Gastroesophageal sphincter (tissue), 4 donors: ENCODE measurements at regions not wholly inside any gene's neighbourhood (a gene's known extent, or its start where the extent isn't known, plus 50 kb on each side); places are given as distances from the start of the nearest gene placed in this dataset.

Experiments used
- ATAC-seq: fragments of 150-250 bp; one replicate; pipeline ENCODE4 v1.9.1; 2016; ENCODE audit warnings: mild to moderate bottlenecking, moderate library complexity
- H3K27ac ChIP-seq, 4 donors: fragments of 200-600 bp; sonication (generic) in 3 of 4; 1 replicate in 3 of 4; 2 replicates in 1 of 4; pipeline ENCODE4 v1.5.1; 2016 to 2019
- H3K27me3 ChIP-seq: fragments of 200-600 bp; sonication (generic); one replicate; pipeline ENCODE4 v1.5.1; 2019
- H3K36me3 ChIP-seq, 2 donors: fragments of 200-600 bp; sonication (generic); one replicate each; pipeline ENCODE4 v1.5.1; 2019; ENCODE audit warnings: control low read depth in 1 of 2
- H3K4me1 ChIP-seq, 3 donors: fragments of 200-600 bp; sonication (generic); 1 replicate in 2 of 3; 2 replicates in 1 of 3; pipeline ENCODE4 v1.5.1; 2016 to 2019; ENCODE audit warnings: control low read depth in 2 of 3
- H3K4me3 ChIP-seq, 2 donors: fragments of 200-600 bp; sonication (generic); one replicate each; pipeline ENCODE4 v1.5.1; 2019; ENCODE audit warnings: mild to moderate bottlenecking in 1 of 2, moderate library complexity in 1 of 2
- H3K9me3 ChIP-seq, 3 donors: fragments of 200-600 bp; sonication (generic); one replicate each; pipeline ENCODE4 v1.5.1; 2017 to 2019; ENCODE audit warnings: control low read depth in 2 of 3
- EP300 ChIP-seq: sonication (generic); formaldehyde crosslinking; IDR thresholded peaks from one replicate; pipeline ENCODE4 v1.6.1; 2017; ENCODE audit warnings: antibody characterized with exemption, mild to moderate bottlenecking
- POLR2A ChIP-seq, 2 donors: fragments of 450-650 bp; IDR thresholded peaks; one replicate each; pipeline ENCODE4 v1.6.1; 2017; ENCODE audit warnings: antibody characterized with exemption in 2 of 2, mild to moderate bottlenecking in 2 of 2, moderate library complexity in 1 of 2
- POLR2AphosphoS5 ChIP-seq: sonication (generic); formaldehyde crosslinking; IDR thresholded peaks from one replicate; pipeline ENCODE4 v1.6.1; 2017; ENCODE audit warnings: antibody characterized with exemption
- WGBS, 2 donors: methylation state at CpG; one replicate each; pipeline ENCODE4 v1.1.5; 2018; ENCODE audit warnings: low coverage in 1 of 2; 5-methylcytosine and 5-hydroxymethylcytosine counted together
- TF ChIP-seq, protein P1 (sequence below), 4 experiments: fragments of 200-600 bp in 2 of 4; fragments of 450-650 bp in 2 of 4; sonication (generic) in 1 of 4; IDR thresholded peaks; one replicate each; pipeline ENCODE4 v1.5.1; 2017 to 2019; ENCODE audit warnings: antibody characterized with exemption in 4 of 4, mild to moderate bottlenecking in 2 of 4, moderate library complexity in 2 of 4

- Histone ChIP-seq H3K4me3 (no peak overlapping the region), H3K36me3 (no peaks in the 10 kb centered on the region), H3K27me3 (no peaks in the 10 kb centered on the region), H3K4me1 (peaks cover 0 to 1% (median 0%) of the 10 kb centered on the region in 3 donors), H3K27ac (no peak overlapping the region), H3K9me3 (no peaks in the 10 kb centered on the region)
- ATAC-seq: no peak
- TF ChIP-seq, protein P1, sequence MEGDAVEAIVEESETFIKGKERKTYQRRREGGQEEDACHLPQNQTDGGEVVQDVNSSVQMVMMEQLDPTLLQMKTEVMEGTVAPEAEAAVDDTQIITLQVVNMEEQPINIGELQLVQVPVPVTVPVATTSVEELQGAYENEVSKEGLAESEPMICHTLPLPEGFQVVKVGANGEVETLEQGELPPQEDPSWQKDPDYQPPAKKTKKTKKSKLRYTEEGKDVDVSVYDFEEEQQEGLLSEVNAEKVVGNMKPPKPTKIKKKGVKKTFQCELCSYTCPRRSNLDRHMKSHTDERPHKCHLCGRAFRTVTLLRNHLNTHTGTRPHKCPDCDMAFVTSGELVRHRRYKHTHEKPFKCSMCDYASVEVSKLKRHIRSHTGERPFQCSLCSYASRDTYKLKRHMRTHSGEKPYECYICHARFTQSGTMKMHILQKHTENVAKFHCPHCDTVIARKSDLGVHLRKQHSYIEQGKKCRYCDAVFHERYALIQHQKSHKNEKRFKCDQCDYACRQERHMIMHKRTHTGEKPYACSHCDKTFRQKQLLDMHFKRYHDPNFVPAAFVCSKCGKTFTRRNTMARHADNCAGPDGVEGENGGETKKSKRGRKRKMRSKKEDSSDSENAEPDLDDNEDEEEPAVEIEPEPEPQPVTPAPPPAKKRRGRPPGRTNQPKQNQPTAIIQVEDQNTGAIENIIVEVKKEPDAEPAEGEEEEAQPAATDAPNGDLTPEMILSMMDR (IDR thresholded peaks at IDR 0.05): no peak
- no peak for TF ChIP-seq POLR2AphosphoS5
- no peak for TF ChIP-seq EP300
- no peak for TF ChIP-seq POLR2A (IDR thresholded peaks at IDR 0.05)
- WGBS, 2 donors: 100% methylated on average over 1 of the region's 1 CpG
Measured at GRCh38 chr16:86390335-86390734, 120.0 kb upstream of the FOXF1 start.

GRCh38 chr16:86391486-86391885 lies 118.8 kb upstream of the FOXF1 start:
- ATAC-seq: no peak
- no peak overlapping the region for H3K27ac ChIP-seq
- H3K4me1 ChIP-seq: peaks cover 0 to 13% (median 5%) of the 10 kb centered on the region in 3 donors
- H3K36me3 ChIP-seq: no peaks in the 10 kb centered on the region
- TF ChIP-seq POLR2A (IDR thresholded peaks at IDR 0.05): no peak
- TF ChIP-seq, protein P1 (IDR thresholded peaks at IDR 0.05): no peak
- TF ChIP-seq POLR2AphosphoS5: no peak
- TF ChIP-seq EP300: no peak
- no peak overlapping the region for H3K4me3 ChIP-seq
- no peaks in the 10 kb centered on the region for H3K27me3 ChIP-seq
- WGBS, 2 donors: 54 to 83% methylated on average over 1 to 2 of the region's 6 CpGs
- H3K9me3 ChIP-seq: no peaks in the 10 kb centered on the region

- ATAC-seq: no peak
- WGBS, 2 donors: 64 to 68% methylated on average over 7 of the region's 9 CpGs
- H3K27me3 ChIP-seq: no peaks in the 10 kb centered on the region
Measured at GRCh38 chr16:86391984-86392383, 118.3 kb upstream of the FOXF1 start.

GRCh38 chr16:86392436-86393152 lies 117.7 kb upstream of the FOXF1 start:
- H3K4me1 ChIP-seq: peaks cover 4 to 22% (median 5%) of the 10 kb centered on the region in 3 donors
- no peaks in the 10 kb centered on the region for H3K9me3 ChIP-seq
- H3K4me3 ChIP-seq: no peak overlapping the region
- H3K27me3 ChIP-seq: no peaks in the 10 kb centered on the region
- H3K36me3 ChIP-seq: no peaks in the 10 kb centered on the region
- TF ChIP-seq EP300: no peak
- TF ChIP-seq, protein P1 (IDR thresholded peaks at IDR 0.05): no peak
- TF ChIP-seq POLR2A (IDR thresholded peaks at IDR 0.05): no peak
- no peak for TF ChIP-seq POLR2AphosphoS5
- no peak for ATAC-seq
- H3K27ac ChIP-seq: no peak overlapping the region
- 84 to 89% methylated on average over 7 to 8 of the region's 8 CpGs for WGBS, 2 donors

More at GRCh38 chr16:86391984-86392383, 118.3 kb upstream of the FOXF1 start:
- no peaks in the 10 kb centered on the region for H3K36me3 ChIP-seq
- no peak overlapping the region for H3K4me3 ChIP-seq
- TF ChIP-seq, protein P1 (IDR thresholded peaks at IDR 0.05): no peak
- TF ChIP-seq POLR2A (IDR thresholded peaks at IDR 0.05) (no peak), POLR2AphosphoS5 (no peak)
- H3K9me3 ChIP-seq: no peaks in the 10 kb centered on the region
- peaks cover under 1 to 18% (median 5%) of the 10 kb centered on the region in 3 donors for H3K4me1 ChIP-seq
- no peak overlapping the region for H3K27ac ChIP-seq
